Muscle of back (tissue), 3 donors: ENCODE measurements at regions not wholly inside any gene's neighbourhood (a gene's known extent, or its start where the extent isn't known, plus 50 kb on each side); places are given as distances from the start of the nearest gene placed in this dataset.
"Not testable (repeated sequence)": the region's sequence is repeated elsewhere in the genome, so short reads cannot be mapped to it uniquely, and the experiment has no call there.

Experiments
- DNase-seq, 3 donors: peaks; one replicate each; pipeline versions ENCODE4 v3.0.0 to v3.0.0-alpha.2; 2013

DNA sequence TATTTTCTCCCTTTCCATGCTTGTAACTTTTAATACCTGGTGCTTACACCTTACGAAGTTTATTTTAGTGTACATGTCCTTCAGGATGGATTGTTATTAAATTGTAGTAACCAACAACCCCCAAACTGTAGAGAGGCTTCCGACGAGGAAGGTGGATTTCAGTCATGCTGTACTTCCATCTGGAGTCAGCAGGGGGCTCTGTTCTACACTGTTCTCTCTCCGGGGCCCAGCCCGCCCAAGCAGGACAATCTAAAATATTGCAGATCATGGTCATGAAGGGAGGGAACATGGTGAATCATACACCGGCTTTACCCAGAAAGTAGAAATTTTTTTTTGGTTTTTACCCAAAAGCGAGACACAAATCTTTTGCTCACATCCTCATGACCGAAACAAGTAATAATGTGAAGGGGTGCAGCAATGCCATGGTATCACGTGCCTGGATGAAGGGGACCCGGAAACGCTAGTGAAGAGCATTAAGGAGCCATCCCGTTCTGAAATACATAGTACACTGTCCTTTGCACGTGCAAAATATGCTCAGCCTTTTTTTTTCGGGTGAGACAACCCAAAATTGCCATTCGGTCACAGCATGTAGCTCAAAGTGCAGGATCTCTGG is 884.8 kb downstream of the EPHA4 start:
- DNase-seq, result peak; percentile 46 to 75 (median 59)

DNA sequence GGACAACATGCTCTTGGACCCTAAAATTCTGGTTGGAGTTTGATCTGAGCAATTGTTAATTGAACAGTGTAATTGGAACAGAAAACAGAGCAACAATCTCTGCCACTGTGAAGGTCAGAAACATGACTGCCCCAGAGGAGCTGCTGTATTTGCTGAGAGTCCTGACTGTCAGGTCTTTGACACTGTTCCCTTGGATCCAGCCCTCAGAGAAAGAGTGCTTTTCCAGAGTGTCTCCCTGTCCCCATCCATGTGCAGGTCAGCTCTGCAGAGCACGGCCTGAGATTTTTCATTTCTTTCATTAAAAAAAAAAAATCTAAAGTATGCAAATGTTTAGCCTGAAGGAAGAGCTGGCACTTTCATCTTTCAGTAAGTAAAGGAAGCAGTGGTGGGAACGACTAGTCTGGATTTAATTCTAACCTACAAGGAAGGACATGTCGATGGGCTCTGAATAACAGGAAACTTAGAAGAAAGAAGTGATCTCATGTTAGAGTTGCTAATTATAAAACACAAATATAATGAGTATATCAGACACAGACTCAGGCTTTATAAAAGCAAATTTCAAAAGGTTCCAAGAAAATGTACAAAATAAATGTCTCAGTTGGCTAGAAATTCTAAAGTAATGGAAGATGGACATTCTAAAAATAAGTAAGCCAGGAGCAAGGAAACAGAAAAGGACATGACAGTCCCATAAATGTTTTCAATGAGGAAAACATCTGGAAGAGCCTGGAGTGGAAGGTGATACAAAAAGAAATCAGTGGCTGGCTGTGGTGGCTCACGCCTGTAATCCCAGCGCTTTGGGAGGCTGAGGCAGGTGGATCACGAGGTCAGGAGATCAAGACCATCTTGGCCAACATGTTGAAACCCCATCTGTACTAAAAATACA is 876.5 kb downstream of the EPHA4 start:
- peak in 1 of 3 donors; percentile 23 for DNase-seq

DNA sequence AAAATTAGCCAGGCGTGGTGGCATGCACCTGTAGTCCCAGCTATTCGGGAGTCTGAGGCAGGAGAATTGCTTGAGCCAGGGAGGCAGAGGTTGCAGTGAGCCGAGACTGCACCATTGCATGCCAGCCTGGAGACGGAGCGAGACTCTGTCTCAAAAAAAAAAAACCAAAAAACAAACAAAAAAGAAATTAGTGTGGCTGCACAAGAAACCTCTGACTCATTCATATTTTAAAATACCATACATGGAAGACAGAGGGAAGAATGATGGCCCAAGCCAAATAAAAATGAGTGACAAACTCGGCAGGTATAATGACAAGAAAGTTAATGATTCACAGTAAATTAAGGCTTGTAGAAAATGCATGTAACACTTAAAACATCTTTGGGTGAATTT is 875.8 kb downstream of the EPHA4 start:
- no peak for DNase-seq

DNA sequence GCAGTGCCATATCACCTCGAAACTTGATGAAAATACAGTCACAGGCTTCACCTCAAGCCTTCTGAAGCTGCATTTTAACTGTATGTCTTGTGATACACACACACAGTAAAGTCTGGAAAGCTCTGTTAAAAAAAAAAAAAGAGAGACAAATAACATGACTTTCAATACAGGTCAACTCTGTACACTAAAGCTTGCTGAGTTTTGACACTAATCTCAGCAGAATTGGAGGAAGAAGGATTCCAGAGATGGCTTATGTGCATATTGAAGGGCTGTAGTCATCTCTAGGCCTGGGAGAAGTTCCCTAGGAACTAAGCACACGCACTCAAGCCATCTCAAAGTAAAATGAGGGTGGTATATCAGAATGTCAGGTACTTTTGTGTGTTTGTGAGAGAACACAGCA is 875.1 kb downstream of the EPHA4 start:
- no peak for DNase-seq

DNA sequence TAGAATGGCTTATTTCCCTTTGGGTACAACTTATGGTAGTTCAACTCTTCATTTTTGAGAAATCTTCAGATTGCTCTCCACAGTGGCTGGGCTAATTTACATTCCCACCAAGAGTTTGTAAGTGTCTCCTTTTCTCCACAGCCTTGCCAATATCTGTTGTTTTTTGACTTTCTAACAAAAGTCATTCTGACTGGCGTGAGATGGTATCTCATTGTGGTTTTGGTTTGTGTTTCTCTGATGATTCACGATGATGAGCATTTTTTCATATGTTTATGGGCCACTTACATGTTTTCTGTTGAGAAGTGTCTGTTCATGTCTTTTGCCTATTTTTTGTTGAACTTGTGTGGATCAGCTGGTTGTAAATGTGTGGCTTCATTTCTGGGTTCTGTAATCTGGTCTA is 871.0 kb downstream of the EPHA4 start:
- no peak for DNase-seq

DNA sequence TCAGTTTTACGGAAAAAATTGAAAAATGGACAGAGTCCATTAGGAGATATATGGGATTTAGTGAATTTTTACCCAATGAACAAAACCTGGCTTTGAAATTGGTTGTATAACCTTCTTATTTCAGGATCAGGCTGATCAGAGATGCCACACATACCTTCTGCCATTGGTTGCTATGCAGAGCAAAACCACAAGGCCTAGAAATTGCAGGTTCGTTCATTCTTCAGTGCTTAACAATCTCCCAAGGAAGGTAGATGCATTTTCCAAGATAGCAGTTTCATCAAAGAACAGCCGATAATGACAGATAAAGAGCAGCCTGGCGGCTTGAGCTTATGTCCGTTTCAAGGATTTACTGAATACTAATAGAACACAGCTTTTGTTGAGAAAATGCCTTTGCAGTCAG is 868.8 kb downstream of the EPHA4 start:
- no peak for DNase-seq

DNA sequence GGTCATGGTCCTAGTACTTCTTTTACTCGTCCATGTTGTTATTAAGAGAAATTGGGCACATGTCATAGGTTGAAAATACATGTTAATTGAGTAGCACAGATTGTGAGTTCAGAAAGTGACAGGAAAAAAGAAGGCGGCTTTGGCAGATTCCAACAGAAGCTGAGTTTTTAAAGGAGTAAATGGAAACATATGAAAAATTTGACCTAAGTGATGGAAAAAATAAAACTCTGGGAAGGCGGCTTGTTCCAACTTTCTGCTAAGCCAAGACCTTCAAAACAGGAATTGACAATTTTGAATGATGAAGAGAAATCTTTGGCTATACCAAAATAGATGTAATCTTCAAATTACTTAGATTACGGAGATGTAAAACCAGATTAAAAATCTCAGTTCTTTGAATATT is 868.0 kb downstream of the EPHA4 start:
- DNase-seq, result peak; percentile 5 to 44 (median 24)

DNA sequence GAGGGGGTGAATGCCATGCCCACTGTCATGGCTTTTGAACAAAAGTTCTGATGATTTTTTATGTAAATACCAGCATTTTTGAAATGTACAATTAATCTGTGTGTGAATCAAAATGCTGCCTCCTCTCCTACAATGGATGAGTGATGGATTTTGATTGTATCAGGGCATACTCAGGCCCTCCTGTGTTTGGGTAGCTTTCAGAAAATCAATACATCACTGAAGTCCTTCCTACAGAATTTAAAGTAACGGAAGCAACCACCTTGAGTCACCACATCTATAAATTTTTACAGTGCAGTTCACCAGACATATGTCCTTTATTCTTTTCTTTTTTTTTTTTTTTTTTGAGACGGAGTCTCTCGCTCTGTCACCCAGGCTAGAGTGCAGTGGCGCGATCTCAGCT is 867.3 kb downstream of the EPHA4 start:
- no peak for DNase-seq

DNA sequence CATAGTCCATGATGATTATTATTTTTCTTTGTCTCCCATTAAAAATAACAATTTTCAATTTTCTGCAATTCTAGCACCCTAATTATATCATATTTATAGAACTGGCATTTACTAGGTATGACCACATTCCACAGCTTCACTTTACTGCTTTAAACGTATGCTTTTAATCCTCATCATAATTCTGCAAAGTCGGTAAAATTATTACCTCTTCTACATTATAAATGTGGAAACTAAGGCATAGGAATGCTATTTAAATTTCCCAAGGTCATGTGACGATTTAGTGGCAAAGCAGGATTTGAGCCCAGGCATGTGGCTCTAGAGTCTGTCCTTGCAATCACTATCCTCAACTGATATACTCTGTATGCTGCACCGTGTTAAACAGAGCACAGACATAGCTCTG is 866.4 kb downstream of the EPHA4 start:
- no peak for DNase-seq

DNA sequence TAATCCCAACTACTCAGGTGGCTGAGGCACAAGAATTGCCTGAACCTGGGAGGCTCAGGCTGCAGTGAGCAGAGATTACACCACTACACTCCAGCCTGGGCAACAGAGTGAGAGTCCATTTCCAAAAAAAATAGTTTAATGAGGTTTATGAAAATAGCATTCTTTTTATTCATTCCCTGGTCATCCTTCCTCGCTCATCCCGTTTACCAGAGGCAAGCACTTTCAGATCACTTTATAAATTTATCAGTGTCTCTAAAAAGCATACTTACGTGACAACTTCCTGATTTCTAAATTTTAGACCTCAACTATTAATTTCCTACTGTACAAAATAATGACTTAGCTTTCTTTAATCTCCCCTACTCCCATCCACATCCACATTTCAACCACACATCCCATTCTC is 864.8 kb downstream of the EPHA4 start:
- no peak for DNase-seq

DNA sequence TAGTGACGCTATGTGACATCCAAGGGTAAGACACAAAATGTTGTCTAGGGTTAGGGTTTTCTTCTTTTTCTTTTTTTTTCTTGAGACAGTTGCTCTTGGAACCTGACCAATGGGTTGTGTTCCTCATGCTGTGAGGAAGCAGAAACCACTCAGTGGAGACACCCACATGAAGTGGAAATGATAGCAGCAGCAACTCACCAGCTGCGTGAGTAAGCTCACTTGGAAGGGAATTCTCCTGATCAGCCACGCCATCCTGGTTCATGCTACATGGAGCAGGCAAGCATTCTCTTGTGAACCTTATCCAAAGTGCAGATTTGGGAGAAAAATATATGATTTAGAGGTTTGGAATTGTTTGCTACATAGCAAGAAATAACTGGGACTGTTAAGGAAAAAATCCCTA is 863.7 kb downstream of the EPHA4 start:
- no peak for DNase-seq

DNA sequence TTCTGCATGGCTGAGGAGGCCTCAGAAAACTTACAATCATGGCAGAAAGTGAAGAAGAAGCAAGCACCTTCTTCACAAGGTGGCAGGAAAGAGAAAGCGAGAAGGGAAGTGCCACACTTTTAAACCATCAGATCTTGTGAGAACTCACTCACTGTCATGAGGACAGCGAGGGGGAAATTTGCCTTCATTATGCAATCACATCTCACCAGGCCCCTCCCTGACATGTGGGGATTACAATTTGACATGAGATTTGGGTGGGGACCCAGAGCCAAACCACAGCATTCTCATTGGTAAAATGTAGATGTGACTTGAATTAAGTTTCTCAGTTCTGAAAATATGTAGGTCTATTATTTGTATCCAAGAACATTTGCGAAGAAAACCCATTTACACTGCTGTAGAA is 854.8 kb downstream of the EPHA4 start:
- no peak for DNase-seq

DNA sequence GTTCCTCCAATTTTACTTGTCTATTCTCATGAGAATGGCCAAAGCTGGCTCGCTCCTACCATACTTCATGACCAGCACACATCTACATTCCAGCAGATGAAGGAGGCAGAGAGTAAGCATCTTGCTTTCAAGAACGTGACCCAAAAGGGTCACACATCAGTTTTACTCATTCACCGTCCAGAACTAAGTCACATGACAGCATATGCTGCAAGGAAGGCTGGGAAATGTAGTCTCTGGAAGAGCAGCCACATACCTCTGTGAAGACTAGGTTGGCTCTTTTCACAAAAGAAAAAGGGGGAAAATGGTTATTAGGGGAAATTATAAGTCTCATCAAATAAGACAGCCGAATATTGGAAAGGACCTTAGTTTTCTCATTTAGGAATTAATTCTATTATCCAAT is 835.3 kb downstream of the EPHA4 start:
- DNase-seq, result no peak

DNA sequence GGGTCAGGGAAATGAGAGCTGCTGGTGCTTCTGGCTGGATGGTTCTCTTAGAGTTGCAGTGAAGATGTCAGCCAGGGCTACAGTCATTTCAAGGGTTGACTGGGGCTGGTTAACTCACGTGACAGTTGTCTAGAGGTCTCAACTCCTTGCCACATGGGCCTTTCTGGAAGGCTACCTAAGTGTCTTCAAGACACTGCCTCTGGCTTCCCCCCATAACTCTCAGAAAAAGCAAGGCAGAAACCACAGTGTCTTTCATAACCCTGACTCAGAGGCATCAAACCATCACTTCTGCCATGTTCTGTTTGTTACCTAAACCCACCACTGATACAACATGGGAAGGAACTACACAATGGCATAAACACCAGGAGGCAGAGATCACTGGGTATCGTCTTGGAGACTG is 828.9 kb downstream of the EPHA4 start:
- no peak for DNase-seq

DNA sequence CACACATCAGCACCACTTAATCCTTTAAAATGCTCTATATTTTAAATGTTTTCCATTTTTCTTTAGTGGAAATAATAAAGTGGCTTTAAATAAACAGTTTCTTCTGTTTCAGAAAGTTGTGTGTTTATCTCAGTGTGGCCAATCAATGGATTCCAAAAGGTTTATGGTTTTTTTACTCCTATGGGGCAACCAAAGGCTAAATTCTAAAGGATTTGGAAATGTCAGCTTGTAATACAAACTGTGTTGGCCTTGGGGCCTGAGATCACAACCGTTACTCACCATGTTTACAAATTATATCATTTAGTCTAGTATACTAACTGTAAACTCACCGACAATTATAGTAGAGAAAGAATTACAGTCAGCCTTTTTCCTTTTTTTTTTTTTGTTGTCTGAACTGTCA is 827.2 kb downstream of the EPHA4 start:
- no peak for DNase-seq

DNA sequence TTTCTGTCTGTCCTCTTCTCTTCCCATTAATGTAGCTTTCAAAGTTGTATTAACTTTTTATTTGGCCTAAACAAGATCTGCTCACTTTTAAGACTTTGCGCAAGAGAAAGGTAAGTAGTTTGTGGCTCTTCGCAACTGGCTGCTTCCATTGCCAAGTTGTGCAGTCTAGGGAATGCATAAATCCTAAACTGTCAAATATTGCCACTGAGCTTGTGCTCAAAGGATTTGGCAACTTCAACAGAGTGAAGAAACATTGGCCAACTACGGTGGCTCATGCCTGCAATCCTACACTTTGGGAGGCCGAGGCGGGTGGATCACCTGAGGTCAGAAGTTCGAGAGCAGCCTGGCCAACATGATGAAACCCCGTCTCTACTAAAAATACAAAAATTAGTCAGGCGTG is 826.4 kb downstream of the EPHA4 start:
- no peak for DNase-seq

DNA sequence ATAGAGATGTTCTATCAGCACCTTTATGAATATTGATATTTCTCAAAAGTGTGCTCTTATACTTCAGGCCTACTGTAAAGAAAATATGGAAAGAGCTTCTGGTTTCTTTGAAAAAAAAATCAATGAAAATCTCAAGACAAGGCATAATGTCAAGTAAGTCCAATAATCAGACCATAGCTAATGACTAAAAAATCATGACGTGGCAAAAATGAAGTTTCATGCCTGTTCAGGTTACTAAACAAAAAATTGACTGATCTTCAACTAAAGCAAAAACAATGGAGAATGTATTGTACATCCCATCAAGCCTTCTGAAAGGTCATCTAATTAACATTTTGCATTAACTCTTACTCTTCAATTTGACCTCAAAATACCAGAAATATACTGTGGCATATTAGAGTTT is 824.4 kb downstream of the EPHA4 start:
- no peak for DNase-seq

DNA sequence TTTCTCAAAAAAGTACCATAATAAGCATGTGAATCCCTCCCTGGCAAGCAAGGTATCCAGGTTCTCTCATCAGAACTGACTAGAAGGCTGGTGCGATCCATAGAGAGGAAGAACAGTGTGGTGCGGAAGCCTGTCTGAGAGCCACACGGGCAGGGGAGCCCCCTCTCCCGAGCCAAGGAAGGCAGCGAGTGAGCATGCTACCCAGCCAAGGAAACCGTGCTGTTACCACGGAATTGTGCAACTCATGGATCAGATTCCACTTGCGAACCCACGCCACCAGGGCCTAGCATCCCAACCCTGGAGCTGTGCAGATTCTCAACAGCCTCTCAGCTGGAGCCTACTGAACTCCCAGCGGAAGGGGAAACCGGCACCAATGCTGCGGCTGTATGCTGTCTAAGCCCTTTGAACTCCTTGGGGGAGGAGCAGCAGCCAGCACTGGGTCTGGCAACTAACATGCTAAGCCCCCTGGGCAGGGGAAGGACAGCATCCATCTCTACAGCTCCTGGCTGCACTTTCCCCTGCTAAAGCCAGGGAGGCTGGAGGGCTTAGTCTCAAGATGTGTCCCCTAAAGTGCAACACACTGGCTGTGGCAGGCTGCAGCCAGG is 823.1 kb downstream of the EPHA4 start:
- DNase-seq, result no peak

DNA sequence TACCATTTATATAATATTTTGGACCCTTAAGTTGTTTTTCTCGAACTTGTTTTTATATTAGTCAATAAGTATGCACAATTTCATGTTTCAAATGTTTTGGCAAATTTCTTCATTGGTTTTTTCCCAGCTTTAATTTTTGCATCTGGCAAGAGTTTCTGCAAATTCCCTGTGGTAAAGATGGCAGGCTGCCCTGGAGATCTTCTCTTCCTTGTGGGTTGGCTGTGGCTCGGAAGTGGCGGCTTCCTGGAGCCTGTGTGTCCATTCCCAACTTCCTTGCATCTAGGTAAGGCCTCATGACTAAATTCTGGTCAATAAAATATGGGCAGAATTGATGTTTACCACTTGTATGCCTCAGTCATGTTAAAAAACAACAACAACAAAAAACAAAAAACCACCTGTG is 818.6 kb downstream of the EPHA4 start:
- DNase-seq, result no peak

DNA sequence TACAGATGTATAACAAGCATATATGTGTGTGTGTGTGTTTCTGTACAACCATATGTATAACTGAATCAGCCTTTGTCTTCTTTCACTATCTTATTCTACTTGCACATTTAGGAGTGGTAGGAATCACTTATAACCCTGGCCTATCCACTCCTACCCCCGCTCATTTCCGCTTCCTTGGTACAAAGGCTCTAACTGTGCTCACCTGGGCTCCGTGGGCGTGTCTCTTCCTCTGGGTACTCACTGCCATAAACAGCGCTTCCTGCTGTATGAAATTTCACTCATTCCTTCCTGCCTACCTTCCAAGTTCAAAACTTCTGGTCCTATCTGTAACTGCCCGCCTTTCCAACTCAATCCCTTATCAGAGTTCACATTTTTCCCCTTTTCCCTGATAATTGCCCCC is 815.5 kb downstream of the EPHA4 start:
- DNase-seq, result no peak

DNA sequence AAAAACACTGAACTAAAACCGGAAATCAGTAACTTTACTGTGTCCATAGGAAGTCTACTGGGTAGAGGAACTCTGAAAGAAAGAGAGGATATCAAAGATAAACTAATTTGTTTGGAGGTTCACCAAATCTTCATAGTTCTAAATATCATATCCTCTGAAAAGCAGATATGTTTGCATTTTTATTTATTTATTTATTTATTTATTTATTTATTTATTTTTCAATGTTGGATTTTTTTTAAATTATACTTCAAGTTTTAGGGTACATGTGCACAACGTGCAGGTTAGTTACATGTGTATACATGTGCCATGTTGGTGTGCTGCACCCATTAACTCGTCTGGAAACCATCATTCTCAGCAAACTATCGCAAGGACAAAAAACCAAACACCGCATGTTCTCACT is 813.7 kb downstream of the EPHA4 start:
- DNase-seq, result not testable (repeated sequence)

DNA sequence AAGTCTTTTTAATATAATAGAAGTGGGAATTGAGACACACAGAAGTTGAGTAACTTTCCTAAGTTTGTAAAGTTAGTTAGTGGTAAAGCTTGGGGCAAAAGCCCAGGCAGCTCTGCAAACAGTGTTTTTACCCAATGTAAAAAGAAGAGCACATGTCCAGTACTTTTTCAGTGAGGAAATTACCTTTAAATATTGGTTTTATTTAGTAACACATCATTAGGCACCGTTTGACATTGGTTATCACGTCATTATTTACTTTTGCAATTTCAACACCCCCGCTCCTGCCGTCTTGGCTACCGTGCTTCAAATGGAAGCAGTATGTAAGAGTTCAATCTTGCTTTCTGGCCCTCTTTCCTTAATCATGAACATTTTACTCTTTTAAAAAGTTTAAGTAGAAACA is 807.9 kb downstream of the EPHA4 start:
- DNase-seq, result no peak

DNA sequence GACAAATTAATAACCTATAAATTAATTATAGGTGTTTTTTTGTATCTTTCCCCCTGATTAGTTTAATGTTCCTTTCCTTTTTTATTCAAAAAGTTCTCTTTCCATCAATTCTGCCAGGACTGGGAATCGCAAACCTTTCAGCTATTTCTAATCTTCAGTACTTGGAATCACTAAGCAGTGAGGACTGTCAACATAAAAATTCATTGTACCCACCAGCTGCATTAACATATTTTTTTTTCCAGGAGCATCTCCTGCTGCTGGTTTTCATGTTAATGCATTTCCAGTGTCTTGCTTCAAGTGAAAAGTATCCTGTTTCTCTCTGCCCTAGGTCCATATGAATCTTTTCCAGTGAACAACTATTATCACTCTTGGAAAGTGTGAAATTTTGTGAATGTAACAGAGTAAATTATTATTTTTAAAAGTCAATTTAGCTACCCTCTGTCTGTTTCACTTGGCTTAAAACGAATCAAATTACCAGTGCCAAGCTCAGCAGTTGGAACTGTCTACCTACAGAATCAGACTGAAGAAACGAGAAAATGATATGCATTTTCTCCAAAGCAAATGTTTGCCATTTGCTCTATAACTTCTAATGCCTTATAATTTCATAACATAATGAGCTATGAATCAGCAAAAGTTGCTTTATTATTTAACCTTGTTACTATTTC is 804.4 kb downstream of the EPHA4 start:
- no peak for DNase-seq
